ENCODE measurements at regions not wholly inside any gene's neighbourhood (a gene's known extent, or its start where the extent isn't known, plus 50 kb on each side); places are given as distances from the start of the nearest gene placed in this dataset.

DNA sequence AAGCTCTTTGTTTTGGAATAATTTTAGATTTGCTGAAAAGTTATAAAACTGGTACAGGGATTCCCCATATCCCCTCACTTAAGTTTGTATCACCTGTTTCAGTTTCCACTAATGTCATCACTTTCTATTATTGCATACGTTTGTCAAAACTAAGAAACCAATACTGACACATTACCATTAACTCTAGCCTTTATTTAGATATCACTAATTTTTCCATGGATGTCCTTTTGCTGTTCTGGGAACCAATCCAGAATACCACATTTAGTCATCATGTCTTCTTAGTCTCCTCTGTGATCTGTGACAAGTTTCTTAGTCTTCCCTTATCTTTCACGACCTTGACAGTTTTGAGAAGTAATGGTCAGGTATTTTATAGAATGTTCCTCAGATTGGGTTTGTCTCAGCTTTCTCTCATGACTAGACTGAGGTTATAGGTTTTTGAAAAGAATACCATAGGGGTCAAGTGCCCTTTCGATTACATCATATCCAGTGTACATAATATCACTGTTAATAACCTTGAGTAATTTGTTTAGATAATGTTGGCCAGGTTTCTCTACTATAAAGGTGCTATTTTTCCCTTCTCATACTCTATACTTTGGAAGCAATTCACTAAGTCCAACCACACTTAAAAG is 51.9 kb upstream of the NMUR2 start:
- Mint-ChIP-seq H3K27me3 (ENCODE audit: low read depth in 2 of 2) (peaks cover 11 to 38% of the 10 kb centered on the region in 2 donors), H3K9me3 (peaks cover 0 to 2% of the 10 kb centered on the region in 2 donors), H3K36me3 (no peaks in the 10 kb centered on the region), H3K4me1 (no peaks in the 10 kb centered on the region), H3K4me3 (no peak overlapping the region), H3K27ac (no peak overlapping the region)
- Histone ChIP-seq H3K27me3 (ENCODE audit: control insufficient read depth, insufficient read depth, low read length) (no peaks in the 10 kb centered on the region), H3K9me3 (ENCODE audit: control insufficient read depth, insufficient read depth, low read length) (no peaks in the 10 kb centered on the region), H3K36me3 (ENCODE audit: control insufficient read depth, insufficient read depth, low read length) (no peaks in the 10 kb centered on the region), H3K4me1 (ENCODE audit: control insufficient read depth, insufficient read depth, low read length) (no peaks in the 10 kb centered on the region), H3K27ac (ENCODE audit: low read length) (no peak overlapping the region), H3K4me3 (ENCODE audit: low read length) (no peak overlapping the region)
- no peak for TF ChIP-seq CTCF (IDR thresholded peaks at IDR 0.05)
- DNase-seq (no peak), ATAC-seq (no peak)
- WGBS (ENCODE audit: insufficient coverage): 65% methylated on average over 1 of the region's 3 CpGs
- intact Hi-C loops (cut with micrococcal nuclease): no loop called here

- 73% methylated on average over 4 of the region's 4 CpGs for WGBS (ENCODE audit: insufficient coverage)
- no peaks in the 10 kb centered on the region for H3K9me3 ChIP-seq (ENCODE audit: control insufficient read depth, insufficient read depth, low read length)
- TF ChIP-seq CTCF (IDR thresholded peaks at IDR 0.05): no peak
- peak in 1 of 3 donors; percentile 56 for ATAC-seq
- H3K27ac ChIP-seq (ENCODE audit: low read length): no peak overlapping the region
- Mint-ChIP-seq H3K9me3 (peaks cover 2 to 3% of the 10 kb centered on the region in 2 donors), H3K27me3 (ENCODE audit: low read depth in 2 of 2) (peaks cover 16 to 41% of the 10 kb centered on the region in 2 donors), H3K36me3 (no peaks in the 10 kb centered on the region), H3K4me3 (no peak overlapping the region), H3K4me1 (peaks cover 0 to 6% of the 10 kb centered on the region in 2 donors), H3K27ac (no peak overlapping the region)
- intact Hi-C loops (cut with micrococcal nuclease): no loop called here
- no peaks in the 10 kb centered on the region for H3K36me3 ChIP-seq (ENCODE audit: control insufficient read depth, insufficient read depth, low read length)
- no peak overlapping the region for H3K4me3 ChIP-seq (ENCODE audit: low read length)
- no peaks in the 10 kb centered on the region for H3K27me3 ChIP-seq (ENCODE audit: control insufficient read depth, insufficient read depth, low read length)
- DNase-seq: peak in 1 of 2 donors; percentile 4
- no peaks in the 10 kb centered on the region for H3K4me1 ChIP-seq (ENCODE audit: control insufficient read depth, insufficient read depth, low read length)
Measured at GRCh38 chr5:152462021-152462721, 57.1 kb upstream of the NMUR2 start.

DNA sequence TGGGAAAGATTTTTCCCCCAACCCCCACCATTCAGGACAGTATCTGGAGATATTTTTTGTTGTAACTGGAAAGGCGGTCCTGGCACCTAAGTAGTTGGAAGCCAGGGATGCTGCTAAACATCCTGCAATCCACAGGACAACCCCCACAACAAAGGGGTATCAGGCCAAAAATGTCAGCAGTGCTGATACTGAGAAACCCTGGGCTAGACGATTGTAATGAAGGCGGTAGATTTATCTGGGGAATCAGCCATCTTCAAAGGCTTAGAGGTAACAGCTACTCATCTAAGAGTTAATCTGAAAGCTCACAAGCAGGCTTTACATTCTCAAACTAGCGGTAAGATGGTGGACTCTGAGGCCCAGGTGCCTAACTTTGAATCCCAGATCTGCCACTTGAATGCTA is 59.0 kb upstream of the NMUR2 start:
- Mint-ChIP-seq H3K36me3 (no peaks in the 10 kb centered on the region), H3K27me3 (ENCODE audit: low read depth in 2 of 2) (peaks cover 13 to 29% of the 10 kb centered on the region in 2 donors), H3K4me1 (peaks cover 0 to 10% of the 10 kb centered on the region in 2 donors), H3K4me3 (no peak overlapping the region), H3K27ac (no peak overlapping the region), H3K9me3 (peaks cover 0 to 3% of the 10 kb centered on the region in 2 donors)
- Histone ChIP-seq H3K27me3 (ENCODE audit: control insufficient read depth, insufficient read depth, low read length) (no peaks in the 10 kb centered on the region), H3K36me3 (ENCODE audit: control insufficient read depth, insufficient read depth, low read length) (no peaks in the 10 kb centered on the region), H3K9me3 (ENCODE audit: control insufficient read depth, insufficient read depth, low read length) (no peaks in the 10 kb centered on the region), H3K27ac (ENCODE audit: low read length) (no peak overlapping the region), H3K4me1 (ENCODE audit: control insufficient read depth, insufficient read depth, low read length) (no peaks in the 10 kb centered on the region), H3K4me3 (ENCODE audit: low read length) (no peak overlapping the region)
- WGBS (ENCODE audit: insufficient coverage): 92% methylated on average over 3 of the region's 4 CpGs
- intact Hi-C loops (cut with micrococcal nuclease): no loop called here
- no peak for TF ChIP-seq CTCF (IDR thresholded peaks at IDR 0.05)
- no peak for DNase-seq
- ATAC-seq: no peak

Measured in natural killer cell (primary cell).